Common myeloid progenitor, CD34-positive (primary cell): ENCODE measurements at regions not wholly inside any gene's neighbourhood (a gene's known extent, or its start where the extent isn't known, plus 50 kb on each side); places are given as distances from the start of the nearest gene placed in this dataset.

Experiments
- CTCF ChIA-PET: fragments of 350-600 bp; sonication (Branson Sonifier 250); formaldehyde crosslinking; loops from one replicate; lab custom pipeline; 2021; ENCODE audit warnings: antibody characterized with exemption; lab: Charles Lee
- POLR2A ChIA-PET: fragments of 350-600 bp; sonication (Branson Sonifier 250); formaldehyde crosslinking; loops from one replicate; lab custom pipeline; 2021; ENCODE audit warnings: antibody characterized with exemption; lab: Charles Lee
- DNase-seq, 3 donors: peaks; one replicate each; pipeline versions ENCODE4 v3.0.0 to v3.0.0-alpha.2; 2013
- H3K27ac ChIP-seq, 2 experiments: 1 replicate in 1 of 2; 2 replicates in 1 of 2; pipeline ENCODE4 v1.7.0; 2013; ENCODE audit warnings: inconsistent platforms in 2 of 2, low read length in 2 of 2, mild to moderate bottlenecking in 2 of 2, low read depth in 1 of 2, moderate library complexity in 1 of 2; ENCODE audit not compliant: severe bottlenecking in 2 of 2, insufficient read depth in 1 of 2, poor library complexity in 1 of 2
- H3K27me3 ChIP-seq, 5 experiments: replicated peaks in 2 of 5; 1 replicate in 3 of 5; 2 replicates in 2 of 5; pipeline versions ENCODE4 v1.6.1 to v1.7.0; 2013; ENCODE audit warnings: low read length in 4 of 5, mild to moderate bottlenecking in 2 of 5, moderate library complexity in 2 of 5, inconsistent platforms in 1 of 5; ENCODE audit not compliant: insufficient read depth in 5 of 5, control insufficient read depth in 4 of 5
- H3K36me3 ChIP-seq, 4 experiments: 1 replicate in 2 of 4; 2 replicates in 2 of 4; pipeline versions ENCODE4 v1.6.1 to v1.7.0; 2013; ENCODE audit warnings: low read length in 3 of 4, control low read depth in 1 of 4, mild to moderate bottlenecking in 1 of 4; ENCODE audit not compliant: control insufficient read depth in 4 of 4, insufficient read depth in 4 of 4
- H3K4me1 ChIP-seq, 4 experiments: 1 replicate in 3 of 4; 2 replicates in 1 of 4; pipeline versions ENCODE4 v1.6.1 to v1.7.1; 2013; ENCODE audit warnings: low read length in 3 of 4, mild to moderate bottlenecking in 3 of 4, control low read depth in 1 of 4, inconsistent platforms in 1 of 4, moderate library complexity in 1 of 4; ENCODE audit not compliant: control insufficient read depth in 4 of 4, insufficient read depth in 4 of 4; ENCODE audit errors: control extremely low read depth in 1 of 4
- H3K4me3 ChIP-seq, 7 experiments: 1 replicate in 4 of 7; 2 replicates in 3 of 7; pipeline versions ENCODE4 v1.5.1 to v1.7.0; 2013; ENCODE audit warnings: mild to moderate bottlenecking in 7 of 7, low read length in 6 of 7, moderate library complexity in 6 of 7, inconsistent platforms in 2 of 7, low read depth in 2 of 7, control low read depth in 1 of 7; ENCODE audit not compliant: insufficient read depth in 4 of 7, control insufficient read depth in 1 of 7; ENCODE audit errors: extremely low read depth in 1 of 7
- H3K9me3 ChIP-seq, 5 experiments: 1 replicate in 4 of 5; 2 replicates in 1 of 5; pipeline versions ENCODE4 v1.6.1 to v1.7.1; 2013; ENCODE audit warnings: low read length in 4 of 5, mild to moderate bottlenecking in 2 of 5, inconsistent platforms in 1 of 5, low read depth in 1 of 5, moderate library complexity in 1 of 5; ENCODE audit not compliant: control insufficient read depth in 4 of 5, insufficient read depth in 2 of 5; ENCODE audit errors: control extremely low read depth in 1 of 5
- WGBS: methylation state at CpG from one replicate; pipeline ENCODE4 v1.1.5; 2013; ENCODE audit not compliant: insufficient coverage; 5-methylcytosine and 5-hydroxymethylcytosine counted together

DNA sequence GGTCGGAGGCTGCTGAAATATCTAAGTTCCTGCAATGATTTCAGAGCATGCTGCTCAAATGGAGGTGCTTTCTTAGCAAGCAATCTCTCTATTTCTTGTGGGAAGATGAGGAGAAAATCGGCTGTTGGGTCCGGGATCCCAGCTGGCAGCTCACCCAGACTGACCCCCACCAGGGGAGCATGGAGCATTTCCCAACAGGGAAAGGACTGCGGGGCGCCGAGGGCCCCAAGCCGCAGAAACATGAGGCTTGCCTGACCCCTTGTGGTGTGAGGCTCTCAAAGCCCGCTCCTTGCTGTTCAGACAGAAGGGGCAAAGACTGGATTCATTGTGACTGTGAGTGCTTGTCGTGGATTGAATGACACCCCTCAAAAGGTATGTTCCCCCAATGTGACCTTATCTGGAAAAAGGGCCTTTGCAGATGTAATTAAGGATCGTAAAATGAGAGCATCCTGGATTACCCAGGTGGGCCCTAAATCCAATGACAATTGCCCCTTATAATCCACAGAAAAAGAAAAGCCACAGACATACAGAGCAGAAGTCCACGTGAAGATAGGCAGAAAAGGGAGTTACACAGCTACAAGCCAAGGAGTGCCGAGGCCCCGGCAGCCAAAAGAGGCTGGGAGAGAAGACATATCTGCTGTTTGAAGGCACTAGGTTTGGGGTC, 116.3 kb upstream of the VASH1 start:
- no peaks in the 10 kb centered on the region for H3K9me3 ChIP-seq
- H3K27ac ChIP-seq = no peak overlapping the region
- H3K4me1 ChIP-seq = no peaks in the 10 kb centered on the region
- DNase-seq = peak; percentile 31 to 54 (median 37)
- H3K36me3 ChIP-seq = no peaks in the 10 kb centered on the region
- H3K4me3 ChIP-seq = no peak overlapping the region
- POLR2A ChIA-PET = no interaction called here
- H3K27me3 ChIP-seq = peaks cover 0 to 17% (median 0%) of the 10 kb centered on the region in 5 experiments
- CTCF ChIA-PET = interaction anchor here (1.1 to 4.9 kb wide), 15 partner anchors 8 to 599 kb away, joined by 3 to 27 read pairs (median 4); no protein-coding TSS in a partner anchor
- 23% methylated on average over 10 of the region's 13 CpGs for WGBS

DNA sequence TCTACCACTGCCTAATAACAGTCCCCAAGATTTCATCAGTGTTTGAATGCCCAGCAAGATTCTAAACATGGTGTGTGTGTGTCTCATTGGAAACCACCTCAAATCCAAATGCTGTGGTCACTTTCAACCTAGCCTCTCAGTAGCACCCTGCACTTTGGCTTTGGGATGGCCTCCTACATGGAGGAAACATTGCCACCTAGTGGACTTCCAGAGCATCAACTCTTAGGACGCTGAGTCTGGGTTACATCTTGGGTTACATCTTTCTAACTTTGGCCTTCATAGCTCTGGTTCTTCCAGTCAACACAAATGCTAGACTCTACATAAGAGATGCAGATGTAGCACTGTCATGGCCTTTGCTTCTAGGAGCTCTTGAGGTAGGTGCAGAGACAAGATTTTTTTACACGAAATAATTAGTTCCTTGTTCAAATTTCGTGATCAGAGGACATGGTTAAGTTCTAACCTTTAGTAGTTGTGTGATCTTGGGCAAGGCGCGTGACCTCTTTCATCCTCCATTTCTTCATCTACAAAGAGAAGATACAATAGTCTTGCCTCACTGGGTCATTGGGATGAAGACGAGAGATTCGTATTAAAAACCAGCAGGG, 113.5 kb upstream of the VASH1 start:
- Histone ChIP-seq H3K4me1 (no peaks in the 10 kb centered on the region), H3K27me3 (peaks cover 0 to 6% (median 0%) of the 10 kb centered on the region in 5 experiments), H3K36me3 (no peaks in the 10 kb centered on the region), H3K9me3 (no peaks in the 10 kb centered on the region), H3K27ac (no peak overlapping the region), H3K4me3 (no peak overlapping the region)
- peak; percentile 31 to 67 (median 65) for DNase-seq
- CTCF ChIA-PET = interaction anchor here (0.9 to 4.9 kb wide), 13 partner anchors 11 to 597 kb away, joined by 3 to 27 read pairs (median 3); no protein-coding TSS in a partner anchor
- POLR2A ChIA-PET = no interaction called here
- WGBS = 0% methylated on average over 1 of the region's 7 CpGs

DNA sequence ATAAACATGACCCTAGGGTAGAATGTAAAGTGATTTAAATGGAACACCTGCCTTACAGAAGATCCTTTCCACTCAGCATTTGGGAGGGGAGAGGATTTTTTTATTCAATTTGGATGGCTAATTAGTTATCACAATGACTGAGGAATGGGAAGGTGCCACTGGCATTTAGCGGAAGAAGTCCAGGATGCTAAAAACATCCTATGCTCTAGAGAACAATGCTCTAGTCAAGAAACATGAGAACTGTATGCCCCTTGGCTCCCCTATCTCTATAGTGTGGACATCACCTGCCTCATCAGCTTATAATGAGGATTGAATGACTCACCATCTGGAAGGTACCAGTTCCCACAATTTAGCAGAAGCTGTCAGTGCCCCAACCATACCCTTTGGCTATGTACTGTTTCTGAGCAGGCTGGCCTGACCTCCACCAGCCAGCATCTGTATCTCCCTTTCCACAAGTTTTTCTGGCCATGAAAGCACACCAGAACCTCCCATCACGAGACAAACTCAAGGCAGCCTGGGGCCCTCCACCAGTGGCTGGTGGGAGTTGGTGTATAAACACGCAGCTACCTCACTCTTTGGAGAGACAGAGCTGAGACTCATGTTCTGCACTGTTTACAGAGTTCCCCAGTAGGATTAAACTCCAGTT, 109.7 kb upstream of the VASH1 start:
- WGBS = 100% methylated on average over 3 of the region's 3 CpGs
- ChIA-PET CTCF (interaction anchor here (1.2 to 1.5 kb wide), 2 partner anchors 10 to 14 kb away, joined by 3 read pairs; no protein-coding TSS in a partner anchor), POLR2A (no interaction called here)

DNA sequence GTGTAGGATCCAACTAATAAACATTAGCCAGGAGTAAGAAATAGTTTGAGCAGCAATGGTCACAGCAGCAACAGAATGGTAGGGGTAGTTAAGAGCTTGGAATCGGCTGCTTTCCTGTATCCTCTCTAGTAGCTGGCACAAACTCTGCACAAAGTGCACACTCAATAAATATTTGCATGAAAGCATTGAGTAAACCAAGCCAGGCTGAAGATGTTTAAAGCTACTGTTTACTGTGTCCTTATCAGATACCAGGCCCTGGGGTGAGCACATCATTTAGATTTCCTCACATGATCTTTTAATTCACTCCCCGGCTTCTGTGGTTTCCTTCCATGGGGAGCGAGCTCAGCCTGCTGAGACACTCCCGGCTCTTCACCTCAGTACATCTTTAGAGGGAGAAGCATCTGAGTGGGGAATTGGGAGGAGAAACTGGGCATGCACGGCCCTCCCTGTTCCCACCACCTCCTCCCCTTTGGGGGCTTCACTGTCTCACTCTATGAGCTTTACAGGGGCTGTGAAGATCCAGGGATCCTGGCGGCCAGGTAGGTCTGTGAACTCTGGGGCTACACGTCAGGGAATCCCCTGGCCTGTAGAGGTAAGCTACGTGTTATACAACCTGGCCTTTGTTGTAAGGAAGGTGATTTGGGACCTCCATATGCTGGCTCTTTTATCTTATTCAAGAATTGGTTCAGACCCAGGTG, 107.2 kb upstream of the VASH1 start:
- CTCF ChIA-PET = interaction anchor here (1.0 to 1.3 kb wide), 3 partner anchors 8 to 197 kb away, joined by 3 to 5 read pairs (median 3); no protein-coding TSS in a partner anchor
- H3K27me3 ChIP-seq = peaks cover 0 to 4% (median 0%) of the 10 kb centered on the region in 5 experiments
- WGBS = 98% methylated on average over 6 of the region's 8 CpGs
- H3K4me3 ChIP-seq = no peak overlapping the region
- POLR2A ChIA-PET = no interaction called here
- no peaks in the 10 kb centered on the region for H3K36me3 ChIP-seq
- DNase-seq = no peak
- no peaks in the 10 kb centered on the region for H3K4me1 ChIP-seq
- H3K27ac ChIP-seq = no peak overlapping the region
- peaks cover 0 to 16% (median 3%) of the 10 kb centered on the region in 5 experiments for H3K9me3 ChIP-seq

More for the DNA sequence above, 109.7 kb upstream of the VASH1 start:
- no peak overlapping the region for H3K4me3 ChIP-seq
- H3K36me3 ChIP-seq = no peaks in the 10 kb centered on the region
- no peaks in the 10 kb centered on the region for H3K4me1 ChIP-seq
- peaks cover 0 to 4% (median 0%) of the 10 kb centered on the region in 5 experiments for H3K27me3 ChIP-seq
- no peak overlapping the region for H3K27ac ChIP-seq
- H3K9me3 ChIP-seq = no peaks in the 10 kb centered on the region
- no peak for DNase-seq

DNA sequence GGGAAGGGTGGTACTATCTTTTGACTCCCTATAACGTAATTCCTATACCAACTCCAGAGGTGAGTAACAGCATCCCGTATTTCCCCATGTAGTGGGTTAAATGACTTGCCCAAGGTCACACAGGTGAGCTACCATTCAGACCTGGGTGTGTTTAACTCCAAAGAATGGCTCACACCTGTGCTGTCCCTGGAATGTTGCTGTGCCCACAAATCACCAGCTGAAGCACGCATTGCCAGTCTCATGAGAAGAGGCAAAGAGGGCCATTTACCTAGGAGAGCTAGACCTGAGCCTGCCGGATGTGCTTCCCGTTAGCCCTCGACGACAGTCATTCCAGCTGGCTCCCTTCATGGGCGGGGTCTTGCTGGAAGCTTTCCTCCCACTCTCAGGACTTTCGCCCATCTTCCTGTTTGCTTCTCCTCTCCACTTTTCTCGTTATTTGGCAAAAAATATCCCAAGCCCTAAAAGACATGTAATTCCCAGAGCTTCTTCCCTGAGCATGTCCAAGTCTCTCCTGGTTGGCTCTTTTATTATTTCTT, 106.6 kb upstream of the VASH1 start:
- CTCF ChIA-PET = interaction anchor here (1.0 to 1.3 kb wide), 3 partner anchors 8 to 198 kb away, joined by 3 to 5 read pairs (median 3); no protein-coding TSS in a partner anchor
- Histone ChIP-seq H3K9me3 (peaks cover 0 to 18% (median 3%) of the 10 kb centered on the region in 5 experiments), H3K36me3 (no peaks in the 10 kb centered on the region), H3K4me3 (no peak overlapping the region), H3K4me1 (no peaks in the 10 kb centered on the region), H3K27ac (no peak overlapping the region), H3K27me3 (peaks cover 0 to 4% (median 0%) of the 10 kb centered on the region in 5 experiments)
- POLR2A ChIA-PET = no interaction called here
- DNase-seq = no peak
- 86% methylated on average over 10 of the region's 10 CpGs for WGBS

DNA sequence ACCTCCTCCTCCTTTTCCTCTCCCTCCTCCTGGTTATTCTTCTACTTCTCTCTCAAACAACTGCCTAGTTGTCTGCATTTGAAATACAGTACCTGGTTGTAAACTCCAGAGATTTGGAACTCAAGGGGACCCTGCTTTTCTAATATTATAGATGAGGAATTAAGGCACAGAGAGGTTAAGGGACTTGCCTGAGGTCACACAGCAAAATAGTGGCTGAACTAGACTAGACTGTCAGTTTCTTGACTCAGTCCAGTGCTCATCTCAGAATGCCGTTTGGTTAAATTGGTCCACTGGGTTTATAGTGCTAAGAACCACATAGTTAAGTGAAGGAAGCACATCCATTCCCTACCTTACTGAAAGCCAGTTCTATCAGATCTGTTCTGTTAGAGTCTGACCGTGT, 105.9 kb upstream of the VASH1 start:
- peaks cover 0 to 4% (median 0%) of the 10 kb centered on the region in 5 experiments for H3K27me3 ChIP-seq
- no peaks in the 10 kb centered on the region for H3K36me3 ChIP-seq
- H3K27ac ChIP-seq = no peak overlapping the region
- H3K4me3 ChIP-seq = no peak overlapping the region
- H3K4me1 ChIP-seq = no peaks in the 10 kb centered on the region
- 100% methylated on average over 1 of the region's 2 CpGs for WGBS
- H3K9me3 ChIP-seq = peaks cover 0 to 24% (median 3%) of the 10 kb centered on the region in 5 experiments
- ChIA-PET CTCF (no interaction called here), POLR2A (no interaction called here)
- DNase-seq = no peak
